GM19455 (cell line): ENCODE measurements at regions not wholly inside any gene's neighbourhood (a gene's known extent, or its start where the extent isn't known, plus 50 kb on each side); places are given as distances from the start of the nearest gene placed in this dataset.

Experiments used
- ATAC-seq: cut with Tn5 transposase; IDR thresholded peaks from one replicate; pipeline ENCODE4 v1.9.1; 2021; ENCODE audit not compliant: unreplicated experiment

DNA sequence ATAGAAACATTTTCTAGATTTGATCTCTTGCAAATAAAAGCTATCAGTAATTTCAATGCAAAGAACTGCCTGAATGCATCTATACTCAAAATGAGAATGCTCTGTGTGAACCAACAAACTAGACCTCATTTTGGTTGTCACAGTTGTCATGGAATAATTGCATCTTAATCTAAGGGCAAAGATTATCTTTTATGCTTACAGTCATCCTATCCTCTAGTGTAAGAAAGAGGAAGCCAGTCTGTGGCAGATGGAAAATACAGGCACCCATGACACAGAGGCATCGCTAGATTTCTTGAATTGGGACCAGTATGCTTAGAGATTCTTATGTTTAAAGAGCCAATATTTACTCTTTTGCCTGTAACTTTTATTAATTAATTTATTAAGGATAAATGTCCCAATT, 95.0 kb downstream of the MACIR start:
- no peak for ATAC-seq

DNA sequence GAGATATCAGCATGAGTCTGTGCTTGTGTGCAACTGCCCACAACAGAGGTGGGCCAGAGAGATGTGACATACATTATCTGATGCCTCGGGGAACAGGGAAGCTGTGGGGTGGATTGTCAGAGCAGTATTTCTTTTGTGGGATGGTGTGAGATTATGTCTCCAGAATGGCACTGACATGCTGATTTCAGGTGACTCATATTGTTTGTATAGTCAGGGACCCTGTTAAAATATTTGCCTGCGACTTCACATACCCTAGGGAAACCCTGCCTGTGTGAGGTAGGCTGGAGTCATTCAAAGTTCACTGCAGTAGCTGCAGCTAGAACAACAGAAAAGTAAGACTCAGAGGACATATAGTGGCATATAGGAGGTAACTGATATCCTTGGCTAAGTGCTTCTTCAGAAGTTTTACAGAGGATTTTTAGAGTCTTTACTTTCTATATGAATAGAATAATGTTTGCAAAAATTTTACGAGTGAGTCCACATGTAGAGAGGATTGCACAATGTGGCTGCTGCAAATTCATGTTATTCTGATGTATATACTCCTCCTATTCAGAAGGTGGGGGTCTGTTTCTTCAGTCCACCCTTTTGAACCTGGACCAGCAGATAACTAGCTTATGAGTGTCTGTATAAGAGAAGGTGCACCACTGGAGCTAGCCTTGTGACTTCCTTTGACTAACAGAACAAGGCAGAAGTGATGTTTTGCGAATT, 89.3 kb downstream of the MACIR start:
- ATAC-seq = no peak

DNA sequence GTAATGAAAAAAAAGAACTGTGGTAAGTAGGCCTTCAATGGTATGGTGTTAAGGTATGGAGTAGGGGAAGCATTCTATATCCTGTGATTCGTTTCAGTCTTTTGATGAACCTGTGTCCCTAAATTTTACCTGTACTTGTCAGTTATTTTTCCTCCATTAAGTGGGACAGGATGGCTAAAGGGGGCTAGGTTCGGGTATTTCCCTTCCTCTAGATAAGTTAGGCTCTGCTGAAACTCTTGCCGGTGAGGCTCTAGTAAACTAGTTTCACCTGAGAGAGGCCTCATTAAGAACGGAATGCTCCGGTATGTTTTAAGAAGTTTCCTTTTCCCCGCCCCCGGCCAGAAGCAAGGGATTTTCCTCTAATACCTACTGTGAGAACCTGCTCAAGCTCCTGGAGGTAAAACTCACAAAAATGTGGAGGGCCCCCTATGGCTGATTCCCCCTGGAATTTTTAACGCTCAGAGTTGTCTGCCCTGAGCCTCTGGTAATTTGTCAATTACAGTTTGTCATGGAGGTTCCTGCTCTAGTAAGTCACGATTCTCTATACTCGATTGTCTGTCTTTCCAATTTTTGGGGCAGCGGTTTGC, 87.7 kb downstream of the MACIR start:
- ATAC-seq = no peak

DNA sequence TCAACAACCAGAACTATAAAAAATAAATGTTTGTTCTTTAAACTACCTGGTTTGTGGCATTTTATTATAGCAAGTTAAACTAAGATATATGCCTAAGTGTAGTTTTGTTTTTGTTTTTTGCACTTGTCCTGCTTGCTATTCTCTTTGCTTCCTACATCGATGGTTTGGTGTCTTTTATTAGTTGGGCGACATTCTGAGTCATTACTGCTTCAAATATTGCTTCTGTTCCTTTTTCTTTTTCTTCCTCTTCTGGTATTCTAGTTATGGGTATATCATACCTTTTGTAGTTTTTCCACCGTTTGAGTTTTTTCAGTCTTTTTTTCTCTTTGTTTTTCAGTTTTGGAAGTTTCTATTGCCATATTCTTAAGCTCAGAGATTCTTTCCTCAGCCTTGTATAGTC, 86.9 kb downstream of the MACIR start:
- ATAC-seq = no peak

DNA sequence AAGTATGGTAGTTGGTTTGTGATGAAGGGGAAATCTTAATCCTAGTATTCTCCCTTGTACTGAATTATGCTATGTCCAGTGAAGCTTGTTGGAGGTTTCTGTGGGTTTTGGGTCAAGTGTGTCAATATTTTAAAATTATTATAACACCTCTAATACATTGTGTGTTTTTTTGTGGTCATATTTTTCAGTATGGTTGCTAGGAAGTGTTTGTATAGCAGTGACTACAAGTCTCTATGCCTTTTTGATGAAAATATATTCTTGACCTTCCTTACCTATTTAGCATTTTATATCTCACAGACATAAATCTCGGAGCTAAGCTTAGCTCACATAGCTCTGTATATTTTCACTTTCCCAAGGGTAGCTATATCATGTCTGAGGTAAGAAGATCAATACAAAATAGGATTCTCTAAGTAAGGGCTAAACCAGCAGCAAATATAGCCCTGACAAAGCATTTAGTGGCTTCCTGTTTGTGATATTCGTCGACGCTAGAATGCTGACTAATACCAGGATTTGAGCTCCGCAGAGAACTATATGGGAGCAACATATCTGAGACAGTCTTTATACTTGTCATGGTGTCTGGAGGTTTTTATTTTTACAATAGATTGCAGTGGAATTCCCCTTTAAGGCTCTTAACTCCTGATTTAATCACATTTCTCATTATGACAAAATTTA, 82.3 kb downstream of the MACIR start:
- ATAC-seq = peak; percentile 99

DNA sequence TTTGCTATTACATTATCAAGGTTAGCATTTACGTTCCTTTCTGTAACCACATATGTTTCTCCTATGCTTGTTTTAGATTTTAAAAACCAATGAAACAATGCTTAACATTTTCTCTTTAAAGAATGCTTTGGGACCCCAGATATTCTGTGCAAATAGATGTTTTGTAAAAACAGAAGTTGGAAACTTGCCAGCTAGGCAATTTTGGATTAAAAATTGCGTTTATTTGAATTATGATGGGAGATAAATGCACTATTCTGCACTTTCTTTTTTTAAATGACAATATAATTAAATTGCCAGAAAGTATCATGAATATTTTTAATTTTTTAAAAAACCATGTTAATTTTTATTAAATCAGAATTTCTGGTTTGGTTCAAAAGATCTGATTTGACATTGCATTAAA, 81.6 kb downstream of the MACIR start:
- ATAC-seq = no peak

DNA sequence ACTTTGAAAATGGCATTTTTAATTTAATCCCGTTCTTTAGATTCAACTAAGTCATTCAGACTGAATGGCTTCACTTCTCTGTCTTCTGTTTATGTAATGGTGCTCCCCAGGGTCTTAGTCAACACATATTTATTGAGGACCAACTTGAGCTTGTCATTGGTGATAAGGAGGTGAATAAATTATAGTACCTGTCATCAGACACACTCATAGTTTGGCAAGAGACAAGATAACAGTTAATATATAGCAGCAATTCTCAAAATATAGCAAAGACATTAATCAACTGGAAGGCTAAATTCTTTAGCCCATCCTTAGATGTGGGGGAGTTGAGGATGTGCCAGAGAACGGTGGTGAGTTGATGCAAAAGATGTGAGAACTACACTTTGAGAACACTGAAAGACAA, 78.4 kb downstream of the MACIR start:
- no peak for ATAC-seq

DNA sequence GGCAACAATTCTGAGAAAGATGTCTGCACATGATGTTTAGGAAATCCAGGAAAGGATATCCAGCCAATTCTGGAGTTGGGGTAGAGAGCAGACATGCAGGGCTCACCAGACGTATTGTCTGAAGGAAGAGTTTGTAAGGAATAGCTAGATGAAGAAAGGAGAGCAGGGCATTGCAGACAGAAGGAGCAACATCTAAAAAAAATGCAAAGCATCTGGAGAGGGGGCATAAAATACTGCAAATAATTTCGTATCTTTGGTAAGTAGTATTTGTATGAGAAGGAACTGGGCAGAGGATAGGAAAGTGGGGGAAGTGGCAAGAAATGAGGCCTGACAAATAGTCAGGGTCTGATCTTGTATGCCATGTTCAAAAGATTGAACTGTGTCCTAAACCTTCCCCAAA, 74.8 kb downstream of the MACIR start:
- ATAC-seq = no peak

DNA sequence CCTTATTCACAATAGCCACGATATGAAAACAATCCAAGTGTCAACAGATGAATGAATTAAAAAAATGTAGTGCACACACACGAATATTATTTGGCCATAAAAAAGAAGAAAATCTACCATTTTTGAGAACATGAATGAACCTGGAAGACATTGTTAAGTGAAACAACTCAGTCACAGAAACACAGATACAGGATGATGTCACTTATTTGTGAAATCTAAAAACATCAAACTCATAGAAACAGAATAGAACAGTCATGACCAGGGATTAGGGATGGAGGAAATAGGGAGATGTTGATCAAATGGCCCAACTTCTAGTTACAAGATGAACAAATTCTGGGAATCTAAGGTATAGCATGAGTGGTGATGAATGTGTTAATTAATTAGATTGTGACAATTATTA, 72.3 kb downstream of the MACIR start:
- ATAC-seq = no peak
